ENCODE measurements at regions not wholly inside any gene's neighbourhood (a gene's known extent, or its start where the extent isn't known, plus 50 kb on each side); places are given as distances from the start of the nearest gene placed in this dataset.

GRCh38 chr21:26669215-26669764, 96.2 kb upstream of the CYYR1 start:
- Mint-ChIP-seq H3K9me3 (ENCODE audit: insufficient read depth) (peaks cover 3% of the 10 kb centered on the region), H3K4me3 (no peak overlapping the region), H3K4me1 (no peaks in the 10 kb centered on the region), H3K27ac (no peak overlapping the region), H3K27me3 (no peaks in the 10 kb centered on the region)
- TF ChIP-seq CTCF (IDR thresholded peaks at IDR 0.05): no peak
- no peak for TF ChIP-seq EZH2 (IDR thresholded peaks at IDR 0.05; ENCODE audit: borderline replicate concordance, insufficient read depth, low read depth, low read length, poor library complexity, severe bottlenecking)
- ATAC-seq (ENCODE audit: low read depth) (no peak), DNase-seq (no peak)
- Histone ChIP-seq H2AFZ (ENCODE audit: insufficient read depth, low read depth, low read length, poor library complexity, severe bottlenecking) (no peak overlapping the region), H3K36me3 (replicated peaks in 1 of 2; ENCODE audit: control extremely low read depth in 1 of 2, control insufficient read depth in 1 of 2, extremely low read depth in 1 of 2, insufficient read depth in 2 of 2, low read length in 1 of 2) (no peaks in the 10 kb centered on the region), H3K9me3 (ENCODE audit: control extremely low read depth in 1 of 3, control insufficient read depth in 2 of 3, insufficient read depth in 1 of 3, low read length in 2 of 3) (peaks cover 0 to 9% (median 0%) of the 10 kb centered on the region in 3 donors), H4K20me1 (ENCODE audit: control insufficient read depth, insufficient read depth, low read length, poor library complexity, severe bottlenecking) (no peaks in the 10 kb centered on the region), H3K4me2 (replicated peaks; ENCODE audit: low read depth, low read length, poor library complexity, severe bottlenecking) (no peak overlapping the region), H3K9ac (ENCODE audit: low read length) (no peak overlapping the region), H3K79me2 (ENCODE audit: control insufficient read depth, insufficient read depth, low read length) (no peaks in the 10 kb centered on the region), H3K27me3 (replicated peaks in 1 of 4; ENCODE audit: control extremely low read depth in 1 of 4, control insufficient read depth in 3 of 4, insufficient read depth in 4 of 4, low read length in 3 of 4) (no peaks in the 10 kb centered on the region), H3K27ac (ENCODE audit: low read length in 2 of 2) (no peak overlapping the region), H3K4me3 (ENCODE audit: control extremely low read depth in 1 of 5, extremely low read depth in 1 of 5, insufficient read depth in 1 of 5, low read depth in 2 of 5, low read length in 4 of 5) (no peak overlapping the region), H3K4me1 (ENCODE audit: control insufficient read depth in 2 of 2, insufficient read depth in 2 of 2, low read length in 2 of 2) (no peaks in the 10 kb centered on the region)
- ChIA-PET POLR2A (no interaction called here), CTCF (no interaction called here)
- intact Hi-C loops (cut with micrococcal nuclease): no loop called here
- WGBS (ENCODE audit: insufficient coverage): 92% methylated on average over 4 of the region's 4 CpGs

- no peaks in the 10 kb centered on the region for H3K79me2 ChIP-seq (ENCODE audit: control insufficient read depth, insufficient read depth, low read length)
- no peak overlapping the region for H2AFZ ChIP-seq (ENCODE audit: insufficient read depth, low read depth, low read length, poor library complexity, severe bottlenecking)
- intact Hi-C loops (cut with micrococcal nuclease): loop anchor here (10.0 kb wide), 1 partner anchor 55 kb away; no protein-coding TSS in a partner anchor
- no peaks in the 10 kb centered on the region for H3K4me1 Mint-ChIP-seq
- no peak overlapping the region for H3K27ac ChIP-seq (ENCODE audit: low read length in 2 of 2)
- H3K9me3 ChIP-seq (ENCODE audit: control extremely low read depth in 1 of 3, control insufficient read depth in 2 of 3, insufficient read depth in 1 of 3, low read length in 2 of 3): no peaks in the 10 kb centered on the region
- ATAC-seq (ENCODE audit: low read depth): no peak
- H3K27ac Mint-ChIP-seq: no peak overlapping the region
- H3K36me3 ChIP-seq (replicated peaks in 1 of 2; ENCODE audit: control extremely low read depth in 1 of 2, control insufficient read depth in 1 of 2, extremely low read depth in 1 of 2, insufficient read depth in 2 of 2, low read length in 1 of 2): no peaks in the 10 kb centered on the region
- ChIA-PET POLR2A (no interaction called here), CTCF (no interaction called here)
- H3K4me1 ChIP-seq (ENCODE audit: control insufficient read depth in 2 of 2, insufficient read depth in 2 of 2, low read length in 2 of 2): no peaks in the 10 kb centered on the region
- H3K4me2 ChIP-seq (replicated peaks; ENCODE audit: low read depth, low read length, poor library complexity, severe bottlenecking): no peak overlapping the region
- WGBS (ENCODE audit: insufficient coverage): 100% methylated on average over 1 of the region's 4 CpGs
- no peak overlapping the region for H3K4me3 ChIP-seq (ENCODE audit: control extremely low read depth in 1 of 5, extremely low read depth in 1 of 5, insufficient read depth in 1 of 5, low read depth in 2 of 5, low read length in 4 of 5)
- H3K4me3 Mint-ChIP-seq: no peak overlapping the region
- peaks cover 3% of the 10 kb centered on the region for H3K27me3 Mint-ChIP-seq
- DNase-seq: no peak
- H3K27me3 ChIP-seq (replicated peaks in 1 of 4; ENCODE audit: control extremely low read depth in 1 of 4, control insufficient read depth in 3 of 4, insufficient read depth in 4 of 4, low read length in 3 of 4): no peaks in the 10 kb centered on the region
- no peak for TF ChIP-seq CTCF (IDR thresholded peaks at IDR 0.05)
- TF ChIP-seq EZH2 (IDR thresholded peaks at IDR 0.05; ENCODE audit: borderline replicate concordance, insufficient read depth, low read depth, low read length, poor library complexity, severe bottlenecking): no peak
- H4K20me1 ChIP-seq (ENCODE audit: control insufficient read depth, insufficient read depth, low read length, poor library complexity, severe bottlenecking): no peaks in the 10 kb centered on the region
- no peak overlapping the region for H3K9ac ChIP-seq (ENCODE audit: low read length)
- peaks cover 6% of the 10 kb centered on the region for H3K9me3 Mint-ChIP-seq (ENCODE audit: insufficient read depth)
These were observed 86.7 kb upstream of the CYYR1 start for GRCh38 chr21:26659757-26660156.

Data from B cell (primary cell).